Heart right ventricle (tissue), 16 donors: ENCODE measurements at regions not wholly inside any gene's neighbourhood (a gene's known extent, or its start where the extent isn't known, plus 50 kb on each side); places are given as distances from the start of the nearest gene placed in this dataset.

Experiments used
- ATAC-seq, 8 donors: fragments of 200-7000 bp; cut with Tn5 transposase; one replicate each; pipeline ENCODE4 v1.9.1; 2020; ENCODE audit warnings: mild to moderate bottlenecking in 8 of 8, moderate library complexity in 8 of 8, moderate number of reproducible peaks in 1 of 8
- DNase-seq, 2 donors: peaks; one replicate each; pipeline ENCODE4 v3.0.0-alpha.2; 2020
- H3K27ac ChIP-seq, 10 donors: fragments of 200-600 bp; sonication (generic) in 2 of 10; one replicate each; pipeline versions ENCODE4 v1.5.0 to v1.8.0; 2020 to 2022; ENCODE audit warnings: mild to moderate bottlenecking in 3 of 10
- H3K27me3 ChIP-seq, 7 donors: fragments of 200-600 bp; one replicate each; pipeline ENCODE4 v1.8.0; 2021 to 2022; ENCODE audit warnings: mild to moderate bottlenecking in 2 of 7
- H3K36me3 ChIP-seq, 9 donors: fragments of 200-600 bp; sonication (generic) in 1 of 9; one replicate each; pipeline versions ENCODE4 v1.5.0 to v1.8.0; 2020 to 2022; ENCODE audit warnings: mild to moderate bottlenecking in 2 of 9
- H3K4me1 ChIP-seq, 9 donors: fragments of 200-600 bp; sonication (generic) in 1 of 9; one replicate each; pipeline versions ENCODE4 v1.5.0 to v1.8.0; 2020 to 2022; ENCODE audit warnings: mild to moderate bottlenecking in 4 of 9
- H3K4me3 ChIP-seq, 10 donors: fragments of 200-600 bp; sonication (generic) in 2 of 10; one replicate each; pipeline versions ENCODE4 v1.5.0 to v1.8.0; 2020 to 2022; ENCODE audit warnings: mild to moderate bottlenecking in 7 of 10, moderate library complexity in 2 of 10
- H3K9me3 ChIP-seq, 11 donors: fragments of 200-600 bp in 10 of 11; sonication (generic) in 2 of 11; one replicate each; pipeline versions ENCODE4 v1.5.0 to v1.8.0; 2013 to 2022; ENCODE audit warnings: mild to moderate bottlenecking in 2 of 11, control low read depth in 1 of 11, moderate library complexity in 1 of 11
- WGBS, 2 donors: extraction: QIAGEN DNeasy Blood & Tissue Kit; methylation state at CpG; one replicate each; pipeline ENCODE4 v1.1.7; 2013; ENCODE audit warnings: inconsistent platforms in 1 of 2; 5-methylcytosine and 5-hydroxymethylcytosine counted together
- intact Hi-C, 10 donors: fragments of 100-400 bp; cut with DNase I; formaldehyde crosslinking; loops; one replicate each; pipeline versions ENCODE4 v1.11.1 to v1.14.2; 2022
- TF ChIP-seq, protein P1 (sequence below), 9 donors: fragments of 200-600 bp; sonication (generic) in 2 of 9; IDR thresholded peaks; one replicate each; pipeline versions ENCODE4 v1.5.0 to v1.8.0; 2021 to 2022; ENCODE audit warnings: antibody characterized with exemption in 9 of 9, mild to moderate bottlenecking in 5 of 9, moderate library complexity in 1 of 9
- donor health status: Arrhythmogenic right ventricular cardiomyopathy.
- donor health status: ischemic (EF 13 %, LVEDD 7.1; RV severe dilation, severe dysfunction).
- donor health status: healthy with polysubstance abuse.
- donor health status: DM: no; HTN: yes; CAD: no.
- donor health status: DM: no; HTN: no; CAD: no.
- donor health status: ischemic (EF 25% LVEDD 6.9; RV normal size, moderate dysfunction).
- donor health status: ischemic (EF 25% LVEDD 5.7; RV mildly dilated, moderate dysfunction).
- donor health status: healthy.
- donor health status: DM: yes; HTN: yes; CAD: no.
- donor health status: Ischemic cardiomyopathy.
- donor health status: ischemic (EF 35%, LVEDD 5.7; RV mildly dilated, moderate dysfunction).
- donor health status: nonischemic (EF 11% LVEDD 7.7; RV severe dilation, severe dysfunction).
- donor health status: DM: yes; HTN: yes; CAD: no.
- donor health status: PGD.
- donor health status: ischemic (EF 29% LVEDD 5.4; RV normal size, mild dysfunction).
- donor health status: nonischemic (EF 23%, LVEDD 6.1; RV moderate dilation, normal function).

DNA sequence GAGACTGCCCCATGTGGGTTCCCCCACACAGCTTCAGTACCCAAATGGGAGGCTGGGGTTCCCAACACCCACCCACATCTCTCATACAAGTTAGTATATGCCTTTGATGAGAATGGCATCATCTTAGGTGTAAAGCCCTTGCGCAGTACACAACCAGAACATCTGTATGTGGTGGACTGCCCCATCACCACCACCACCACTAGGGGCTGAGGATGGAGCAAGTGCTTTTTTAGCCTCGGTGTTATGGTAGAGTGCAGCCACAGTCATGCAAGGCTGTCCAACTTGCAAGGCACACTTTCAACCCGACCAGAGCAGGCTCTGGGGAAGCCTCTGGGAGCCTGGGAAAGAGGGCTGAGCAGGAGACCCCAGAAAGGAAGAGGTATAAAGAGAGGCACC is 241.2 kb downstream of the TFCP2L1 start:
- TF ChIP-seq, protein P1, sequence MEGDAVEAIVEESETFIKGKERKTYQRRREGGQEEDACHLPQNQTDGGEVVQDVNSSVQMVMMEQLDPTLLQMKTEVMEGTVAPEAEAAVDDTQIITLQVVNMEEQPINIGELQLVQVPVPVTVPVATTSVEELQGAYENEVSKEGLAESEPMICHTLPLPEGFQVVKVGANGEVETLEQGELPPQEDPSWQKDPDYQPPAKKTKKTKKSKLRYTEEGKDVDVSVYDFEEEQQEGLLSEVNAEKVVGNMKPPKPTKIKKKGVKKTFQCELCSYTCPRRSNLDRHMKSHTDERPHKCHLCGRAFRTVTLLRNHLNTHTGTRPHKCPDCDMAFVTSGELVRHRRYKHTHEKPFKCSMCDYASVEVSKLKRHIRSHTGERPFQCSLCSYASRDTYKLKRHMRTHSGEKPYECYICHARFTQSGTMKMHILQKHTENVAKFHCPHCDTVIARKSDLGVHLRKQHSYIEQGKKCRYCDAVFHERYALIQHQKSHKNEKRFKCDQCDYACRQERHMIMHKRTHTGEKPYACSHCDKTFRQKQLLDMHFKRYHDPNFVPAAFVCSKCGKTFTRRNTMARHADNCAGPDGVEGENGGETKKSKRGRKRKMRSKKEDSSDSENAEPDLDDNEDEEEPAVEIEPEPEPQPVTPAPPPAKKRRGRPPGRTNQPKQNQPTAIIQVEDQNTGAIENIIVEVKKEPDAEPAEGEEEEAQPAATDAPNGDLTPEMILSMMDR (IDR thresholded peaks at IDR 0.05) = no peak
- no peak overlapping the region for H3K4me3 ChIP-seq
- H3K27me3 ChIP-seq = peaks cover 0 to 10% (median 0%) of the 10 kb centered on the region in 7 donors
- intact Hi-C loops = no loop called here
- DNase-seq (no peak), ATAC-seq (no peak)
- WGBS, 2 donors = 53 to 64% methylated on average over 3 of the region's 3 CpGs
- no peaks in the 10 kb centered on the region for H3K36me3 ChIP-seq
- no peaks in the 10 kb centered on the region for H3K4me1 ChIP-seq
- H3K27ac ChIP-seq = no peak overlapping the region
- peaks cover 0 to 10% (median 0%) of the 10 kb centered on the region in 11 donors for H3K9me3 ChIP-seq

DNA sequence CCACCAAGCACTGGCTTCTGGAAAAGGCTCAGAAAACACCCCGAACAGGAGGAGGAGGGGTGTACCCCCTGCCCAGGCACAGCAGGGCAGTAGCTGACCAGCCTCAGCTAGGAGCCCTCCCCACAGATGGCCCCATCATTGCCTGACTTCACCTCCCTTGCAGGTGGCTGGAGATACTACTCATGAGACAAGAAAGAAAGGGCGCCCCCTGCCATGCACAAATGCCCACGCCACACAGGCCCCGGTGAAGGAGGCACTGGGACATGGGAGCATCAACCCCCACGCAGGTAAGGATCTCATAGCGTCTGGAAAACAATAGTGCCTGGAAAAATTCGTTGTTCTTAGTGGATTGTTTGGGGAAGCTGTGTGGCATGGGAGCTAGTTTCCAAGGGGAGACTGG is 240.6 kb downstream of the TFCP2L1 start:
- peaks cover 0 to 10% (median 0%) of the 10 kb centered on the region in 7 donors for H3K27me3 ChIP-seq

DNA sequence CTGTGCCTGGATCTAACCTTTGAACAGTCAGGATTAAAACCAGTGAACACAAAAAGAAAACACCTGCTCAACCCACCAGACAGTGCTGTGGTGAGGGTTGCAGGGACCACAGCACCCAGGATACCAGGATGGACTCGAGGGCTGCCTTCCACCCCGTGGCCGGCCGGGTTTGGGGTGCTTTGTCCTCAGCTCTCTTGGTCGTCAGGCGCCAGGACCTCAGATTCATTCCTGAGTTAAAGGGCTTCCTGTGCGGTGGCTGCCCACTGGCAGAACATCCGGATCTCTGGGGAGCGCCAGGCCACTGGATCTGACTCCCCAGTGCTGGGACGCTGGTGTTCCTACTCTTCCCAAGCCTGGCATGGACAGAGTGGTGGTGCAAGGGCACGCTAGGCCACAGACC is 239.8 kb downstream of the TFCP2L1 start:
- no peak overlapping the region for H3K27ac ChIP-seq
- peaks cover 0 to 12% (median 0%) of the 10 kb centered on the region in 7 donors for H3K27me3 ChIP-seq
- intact Hi-C loops = no loop called here
- no peak for DNase-seq
- ATAC-seq = no peak
- H3K4me3 ChIP-seq = no peak overlapping the region
- peaks cover 0 to 10% (median 0%) of the 10 kb centered on the region in 11 donors for H3K9me3 ChIP-seq
- no peaks in the 10 kb centered on the region for H3K4me1 ChIP-seq
- TF ChIP-seq, protein P1 (IDR thresholded peaks at IDR 0.05) = no peak
- no peaks in the 10 kb centered on the region for H3K36me3 ChIP-seq
- WGBS, 2 donors = 89 to 90% methylated on average over 11 of the region's 11 CpGs

More for the DNA sequence above, 240.6 kb downstream of the TFCP2L1 start:
- TF ChIP-seq, protein P1 (IDR thresholded peaks at IDR 0.05) = no peak
- no peak for DNase-seq
- Histone ChIP-seq H3K27ac (no peak overlapping the region), H3K36me3 (no peaks in the 10 kb centered on the region), H3K4me1 (no peaks in the 10 kb centered on the region), H3K9me3 (peaks cover 0 to 10% (median 0%) of the 10 kb centered on the region in 11 donors), H3K4me3 (no peak overlapping the region)
- intact Hi-C loops = no loop called here
- 53 to 61% methylated on average over 7 of the region's 7 CpGs for WGBS, 2 donors
- peak in 1 of 8 donors; percentile 40 for ATAC-seq

DNA sequence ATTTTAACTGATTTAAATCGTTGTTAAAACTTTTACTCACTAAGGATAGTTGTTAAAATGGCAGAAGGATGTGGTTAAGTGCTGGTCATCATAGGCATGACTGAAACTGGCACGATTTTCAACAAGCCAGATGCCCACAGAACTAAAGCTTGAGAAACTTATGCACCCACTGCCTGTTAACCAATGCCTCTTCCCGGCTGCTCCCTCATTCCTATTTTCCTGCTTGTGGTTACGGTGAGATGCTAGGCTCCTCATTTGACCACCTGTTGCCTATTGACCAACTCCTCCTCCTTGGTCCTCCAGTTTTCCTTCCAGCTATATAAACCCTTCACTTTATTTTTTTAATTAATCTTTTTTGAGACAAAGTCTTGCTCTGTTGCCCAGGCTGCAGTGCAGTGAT is 238.7 kb downstream of the TFCP2L1 start:
- H3K4me1 ChIP-seq = no peaks in the 10 kb centered on the region
- H3K9me3 ChIP-seq = peaks cover 0 to 14% (median 0%) of the 10 kb centered on the region in 11 donors
- intact Hi-C loops = no loop called here
- H3K36me3 ChIP-seq = no peaks in the 10 kb centered on the region
- no peak overlapping the region for H3K4me3 ChIP-seq
- no peak for ATAC-seq
- 66 to 78% methylated on average over 4 of the region's 4 CpGs for WGBS, 2 donors
- TF ChIP-seq, protein P1 (IDR thresholded peaks at IDR 0.05) = no peak
- peaks cover 0 to 15% (median 0%) of the 10 kb centered on the region in 7 donors for H3K27me3 ChIP-seq
- H3K27ac ChIP-seq = no peak overlapping the region
- no peak for DNase-seq
